ENCODE measurements at regions not wholly inside any gene's neighbourhood (a gene's known extent, or its start where the extent isn't known, plus 50 kb on each side); places are given as distances from the start of the nearest gene placed in this dataset.
"Not testable (repeated sequence)": the region's sequence is repeated elsewhere in the genome, so short reads cannot be mapped to it uniquely, and the experiment has no call there.

DNA sequence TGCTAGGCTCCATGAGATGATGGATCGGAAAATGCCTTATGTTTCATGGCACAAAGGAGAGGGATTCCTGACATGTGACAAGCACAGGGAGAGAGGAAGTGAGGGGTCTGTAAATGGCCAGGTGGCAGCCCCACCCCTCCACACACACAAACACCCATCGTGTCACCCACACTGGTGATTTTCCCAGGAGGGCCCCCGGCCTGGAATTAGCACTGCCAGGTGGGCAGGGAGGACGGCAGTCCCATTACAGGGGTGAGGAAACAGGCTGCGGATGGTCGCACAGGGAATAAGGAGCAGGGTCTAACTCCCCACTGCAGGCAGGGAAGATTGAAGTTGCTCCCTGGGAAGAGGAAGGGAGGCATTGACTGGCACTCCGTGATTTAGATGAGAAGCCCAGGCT is 395.3 kb upstream of the ZNF337 start:
- not testable (repeated sequence) for DNase-seq

DNA sequence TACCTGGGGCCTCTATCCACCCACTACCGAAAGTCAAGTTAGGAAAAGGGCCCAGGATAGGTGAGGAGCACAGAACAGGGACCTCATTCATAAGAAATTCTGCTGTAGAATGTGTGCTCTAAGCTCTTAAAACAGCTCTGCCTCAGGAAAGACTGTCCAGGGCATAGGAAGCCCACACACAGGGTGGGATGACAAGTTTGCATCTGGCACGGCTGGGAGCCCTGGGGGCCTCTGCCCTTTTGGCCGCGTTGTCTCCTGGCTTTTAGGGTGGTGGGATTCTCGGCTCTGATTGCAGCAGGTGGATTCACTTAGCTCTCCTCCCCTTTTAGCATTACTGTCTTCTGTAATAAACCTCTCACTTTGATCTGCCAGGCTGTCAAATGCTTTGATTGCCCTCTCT is 389.5 kb upstream of the ZNF337 start:
- not testable (repeated sequence) for DNase-seq

DNA sequence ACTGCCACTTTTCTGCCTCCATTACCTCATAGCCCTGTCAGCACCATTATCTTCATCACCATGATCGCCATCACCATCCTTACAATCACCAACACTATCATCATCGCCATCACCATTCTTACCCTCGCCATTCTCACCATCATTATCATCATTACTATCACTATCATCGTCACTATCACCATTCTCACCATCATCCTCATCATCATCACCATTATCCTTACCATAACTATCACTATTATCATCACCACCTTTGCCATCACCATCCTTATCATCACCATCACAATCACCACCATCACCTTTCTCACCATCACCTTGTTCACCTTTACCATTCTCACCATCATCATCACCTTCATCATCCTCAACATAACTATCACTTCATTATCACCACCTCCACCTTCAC is 377.3 kb upstream of the ZNF337 start:
- DNase-seq = not testable (repeated sequence)

DNA sequence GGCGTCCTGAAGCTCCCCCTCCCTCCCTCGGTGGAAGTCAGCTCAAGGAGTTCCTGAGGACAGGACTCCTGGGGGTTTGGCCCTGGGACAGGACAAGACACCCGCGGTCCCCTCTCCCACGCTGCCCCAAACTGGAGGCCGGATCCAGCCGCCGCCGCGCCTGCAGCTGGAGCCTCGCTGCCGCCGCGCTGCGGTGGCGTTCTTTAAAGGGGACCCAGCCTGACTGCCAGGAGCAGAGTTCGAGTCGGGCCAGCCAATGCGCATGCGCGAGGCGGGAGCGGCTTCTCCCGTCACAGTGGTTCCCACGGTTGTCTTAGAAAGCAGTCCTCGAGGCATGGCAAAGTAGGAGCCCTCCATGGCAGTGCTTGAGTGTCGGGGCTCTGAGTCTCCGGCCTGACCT is 362.7 kb upstream of the ZNF337 start:
- DNase-seq = not testable (repeated sequence)

DNA sequence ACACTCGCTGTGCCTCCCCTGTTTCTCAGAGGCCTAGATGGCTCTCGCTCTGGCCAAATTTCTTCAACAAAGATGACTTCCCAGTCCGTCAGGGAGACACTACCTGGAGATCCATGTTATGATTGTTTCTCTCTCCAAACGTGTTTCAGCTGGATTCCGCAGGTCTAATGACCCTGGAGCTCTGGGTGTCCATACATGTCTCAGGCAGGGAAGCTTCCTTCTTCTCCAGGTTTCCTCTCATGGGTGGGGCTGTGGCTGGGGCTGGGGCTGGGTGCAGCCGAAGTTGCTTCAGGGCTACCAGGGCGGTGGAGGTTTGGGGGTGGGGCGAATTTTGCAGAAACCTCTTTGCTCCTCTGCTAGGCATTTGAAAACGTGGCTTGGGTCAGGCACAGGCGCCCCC is 361.8 kb upstream of the ZNF337 start:
- not testable (repeated sequence) for DNase-seq

DNA sequence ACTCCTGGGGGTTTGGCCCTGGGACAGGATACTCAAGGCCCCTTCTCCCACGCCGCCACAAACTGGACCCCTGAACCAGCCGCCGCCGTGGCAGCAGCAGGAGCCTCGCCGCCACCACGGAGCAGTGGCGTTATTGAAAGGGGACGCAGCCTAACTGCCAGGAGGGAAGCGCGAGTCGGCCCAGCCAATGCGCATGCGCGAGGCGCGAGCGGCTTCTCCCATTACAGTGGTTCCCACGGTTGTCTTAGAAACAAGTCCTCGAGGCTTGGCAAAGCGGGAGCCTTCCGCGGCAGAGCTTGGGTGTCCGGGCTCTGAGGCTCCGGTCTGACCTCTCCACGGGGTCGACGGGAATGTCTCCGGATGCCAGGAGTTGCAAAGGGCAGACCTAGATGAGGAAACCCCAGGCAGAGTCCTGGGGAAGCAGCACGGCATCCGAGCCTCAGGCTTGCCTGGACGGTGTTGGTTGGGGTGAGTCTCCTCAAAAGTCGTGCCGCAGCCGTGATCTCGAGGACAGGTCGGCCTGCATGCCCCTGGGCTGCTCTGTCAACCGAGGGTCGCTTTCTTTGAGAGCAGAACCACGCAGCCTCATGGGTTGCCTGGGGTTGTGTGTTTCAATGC is 360.6 kb upstream of the ZNF337 start:
- not testable (repeated sequence) for DNase-seq

DNA sequence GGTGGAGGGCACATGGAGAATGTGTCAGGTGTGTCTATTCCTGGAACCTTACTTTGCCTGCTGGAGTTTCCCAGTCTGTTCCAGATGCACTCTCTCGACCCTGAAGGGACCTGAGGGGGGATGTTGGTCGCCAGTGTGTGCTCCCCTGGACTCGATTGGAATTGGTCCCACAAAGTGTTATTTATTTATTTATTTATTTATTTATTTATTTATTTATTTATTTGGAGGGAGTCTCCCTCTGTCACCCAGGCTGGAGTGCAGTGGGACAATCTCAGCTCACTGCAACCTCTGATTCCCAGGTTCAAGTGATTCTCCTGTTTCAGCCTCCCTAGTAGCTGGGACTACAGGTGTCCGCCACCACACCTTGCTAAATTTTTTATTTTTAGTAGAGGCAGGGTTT is 329.1 kb upstream of the ZNF337 start:
- not testable (repeated sequence) for DNase-seq

DNA sequence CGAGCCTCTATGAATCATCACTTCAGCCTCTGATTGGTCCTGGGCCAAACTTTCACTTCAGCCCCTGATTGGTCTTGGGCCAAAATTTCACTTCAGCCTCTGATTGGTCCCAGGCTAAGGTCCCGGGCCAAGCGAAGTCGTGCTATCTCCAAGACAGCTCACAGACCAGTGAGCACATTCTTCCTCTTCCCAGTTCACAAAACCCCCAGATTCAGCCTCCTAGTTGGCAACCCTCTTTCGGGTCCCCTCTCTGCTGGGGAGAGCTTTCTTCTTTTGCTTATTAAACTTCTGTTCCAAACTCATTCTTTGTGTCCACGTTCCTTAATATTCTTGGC is 314.3 kb upstream of the ZNF337 start:
- not testable (repeated sequence) for DNase-seq

DNA sequence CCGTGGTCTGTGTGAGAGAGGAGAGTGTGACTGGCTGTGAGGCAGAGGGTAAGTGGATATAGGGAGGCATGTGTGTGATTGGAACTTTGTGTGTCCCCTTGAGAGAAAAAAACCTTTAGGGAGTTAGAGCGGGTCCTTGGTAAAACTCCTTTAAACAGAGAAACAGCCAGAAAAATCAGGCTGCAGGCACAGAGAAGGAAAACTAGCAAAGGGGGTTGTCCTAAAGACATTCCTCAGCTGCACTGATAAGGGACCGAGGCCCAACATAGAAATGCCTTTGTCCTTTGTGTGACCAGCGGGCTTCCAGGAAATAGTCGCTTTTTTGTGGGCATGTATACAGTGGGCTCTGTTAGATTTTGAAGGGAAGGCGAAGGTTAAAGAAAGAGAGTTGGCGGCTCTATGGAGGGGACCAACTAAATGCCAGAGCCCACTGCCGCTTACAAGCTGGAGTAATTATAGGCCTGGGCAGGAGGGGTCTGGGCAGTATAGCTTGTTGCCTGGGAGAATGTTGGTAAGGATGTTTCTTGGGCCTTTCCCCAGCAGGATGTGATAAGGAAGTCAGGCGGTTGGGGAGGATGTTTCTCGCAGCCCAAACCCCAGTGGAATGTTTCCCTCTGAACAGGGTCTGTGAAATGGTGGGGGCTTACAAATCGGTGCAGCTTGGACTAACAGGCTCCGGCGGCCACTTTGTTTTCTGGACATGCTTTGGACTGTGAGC is 313.7 kb upstream of the ZNF337 start:
- not testable (repeated sequence) for DNase-seq

DNA sequence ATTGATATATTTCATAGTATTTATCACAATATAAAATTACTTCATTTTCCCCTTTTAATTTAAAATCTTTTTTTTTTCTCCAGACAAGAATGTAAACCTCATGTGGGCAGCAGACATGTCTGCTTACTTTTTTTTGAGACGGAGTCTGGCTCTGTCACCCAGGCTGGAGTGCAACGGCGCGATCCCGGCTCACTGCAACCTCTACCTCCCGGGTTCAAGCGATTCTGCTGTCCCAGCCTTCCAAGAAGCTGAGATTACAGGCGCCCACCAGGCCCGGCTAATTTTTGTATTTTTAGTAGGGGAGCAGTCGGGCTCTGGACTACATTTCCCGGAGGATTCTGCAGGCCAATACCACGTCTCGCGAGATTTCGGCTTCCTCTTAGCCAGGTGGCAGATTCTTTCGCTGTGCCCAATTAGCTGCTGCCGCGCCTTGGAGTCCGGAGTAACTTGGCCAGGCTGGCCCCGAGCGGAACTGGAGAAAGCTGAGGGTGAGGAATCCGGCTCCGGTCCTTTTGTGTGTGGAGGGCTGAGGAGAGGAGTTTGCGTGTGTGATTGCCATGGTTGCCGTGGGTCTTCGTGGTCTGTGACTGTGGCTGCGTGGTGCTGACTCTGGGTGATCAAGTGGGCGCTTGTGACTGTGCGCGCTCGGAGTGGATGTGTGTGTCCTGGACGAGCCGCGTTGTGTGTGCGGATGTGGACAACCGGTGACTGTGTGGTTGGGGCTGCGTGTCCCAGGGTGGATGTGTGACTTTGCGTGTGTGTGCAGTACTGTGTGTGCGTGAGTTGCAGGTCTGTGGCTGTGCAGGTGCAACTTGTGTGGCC is 313.0 kb upstream of the ZNF337 start:
- not testable (repeated sequence) for DNase-seq

DNA sequence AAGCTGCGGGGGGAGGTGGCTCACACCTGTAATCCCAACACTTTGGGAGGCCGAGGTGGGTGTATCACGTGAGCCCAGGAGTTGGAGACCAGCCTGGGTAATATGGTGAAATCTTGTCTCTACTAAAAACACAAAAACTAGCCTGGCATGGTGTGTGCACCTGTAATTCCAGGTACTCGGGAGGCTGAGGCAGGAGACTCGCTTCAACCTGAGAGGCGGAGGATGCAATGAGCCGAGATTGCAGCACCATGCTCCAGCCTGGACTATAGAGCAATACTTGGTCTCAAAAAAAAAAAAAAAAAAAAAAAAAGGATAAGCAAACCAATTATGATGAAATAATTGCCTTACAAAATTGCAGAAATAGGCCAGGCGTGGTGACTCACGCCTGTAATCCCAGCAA is 311.4 kb upstream of the ZNF337 start:
- not testable (repeated sequence) for DNase-seq

DNA sequence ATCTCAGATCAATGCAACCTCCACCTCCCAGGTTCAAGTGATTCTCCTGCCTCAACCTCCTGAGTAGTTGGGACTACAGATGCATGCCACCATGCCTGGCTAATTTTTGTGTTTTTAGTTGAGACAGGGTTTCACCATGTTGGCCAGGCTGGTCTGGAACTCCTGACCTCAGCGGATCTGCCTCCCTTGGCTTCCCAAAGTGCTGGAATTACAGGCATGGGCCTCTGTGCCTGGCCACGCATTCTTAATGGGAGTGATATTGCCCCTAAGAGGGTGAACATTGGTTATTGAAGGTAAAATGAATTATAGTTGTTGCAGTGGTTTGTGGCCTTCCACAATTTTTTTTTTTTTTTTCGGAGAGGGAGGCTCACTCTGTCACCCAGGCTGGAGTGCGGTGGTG is 309.5 kb upstream of the ZNF337 start:
- not testable (repeated sequence) for DNase-seq

DNA sequence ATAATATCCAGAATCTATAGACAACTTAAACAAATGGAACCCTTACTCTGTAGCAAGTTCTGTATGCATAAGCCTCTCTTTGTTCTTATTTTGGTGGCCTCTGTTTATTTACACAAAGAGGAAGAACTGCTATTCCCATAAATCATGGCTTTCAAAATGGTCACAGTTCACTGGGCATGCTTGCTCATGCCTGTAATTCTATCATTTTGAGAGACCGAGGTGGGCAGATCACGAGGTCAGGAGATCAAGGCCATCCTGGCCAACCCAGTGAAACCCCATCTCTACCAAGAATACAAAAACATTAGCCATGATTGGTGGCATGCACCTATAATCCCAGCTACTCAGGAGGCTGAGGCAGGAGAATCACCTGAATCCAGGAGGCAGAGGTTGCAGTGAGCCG is 307.3 kb upstream of the ZNF337 start:
- not testable (repeated sequence) for DNase-seq

DNA sequence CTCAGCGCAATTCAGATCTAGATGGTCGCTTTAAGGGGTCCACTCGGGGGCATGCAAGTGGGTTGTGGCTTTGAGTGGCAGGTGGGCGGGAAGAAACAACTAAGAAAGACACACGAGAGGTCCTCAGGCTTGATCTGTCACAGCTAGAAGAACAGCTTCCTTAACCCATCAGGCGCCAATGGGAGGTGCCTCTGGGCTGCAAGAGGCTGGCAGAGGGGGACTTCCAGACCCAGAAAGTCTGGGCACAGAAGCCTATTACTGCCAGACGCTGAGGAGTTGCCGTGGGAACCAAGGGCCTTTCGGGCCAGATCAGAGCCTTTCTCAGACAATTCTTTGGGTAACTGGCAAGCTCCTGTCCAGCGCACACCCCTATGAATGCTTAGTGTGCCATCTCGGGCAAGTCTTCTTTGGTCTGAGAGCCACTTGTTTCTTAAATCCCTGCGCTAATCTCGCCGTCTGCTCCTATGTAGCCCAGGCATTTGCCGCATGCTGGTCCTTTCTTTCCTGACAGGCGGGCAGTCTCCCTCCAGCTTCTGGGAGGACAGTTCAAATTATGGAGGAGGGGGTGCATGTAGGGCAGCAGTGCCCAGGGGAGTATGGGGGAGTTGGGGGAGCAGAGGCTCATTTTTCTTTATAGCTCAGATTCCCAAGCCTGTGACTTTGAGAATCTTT is 300.9 kb upstream of the ZNF337 start:
- DNase-seq = not testable (repeated sequence)

DNA sequence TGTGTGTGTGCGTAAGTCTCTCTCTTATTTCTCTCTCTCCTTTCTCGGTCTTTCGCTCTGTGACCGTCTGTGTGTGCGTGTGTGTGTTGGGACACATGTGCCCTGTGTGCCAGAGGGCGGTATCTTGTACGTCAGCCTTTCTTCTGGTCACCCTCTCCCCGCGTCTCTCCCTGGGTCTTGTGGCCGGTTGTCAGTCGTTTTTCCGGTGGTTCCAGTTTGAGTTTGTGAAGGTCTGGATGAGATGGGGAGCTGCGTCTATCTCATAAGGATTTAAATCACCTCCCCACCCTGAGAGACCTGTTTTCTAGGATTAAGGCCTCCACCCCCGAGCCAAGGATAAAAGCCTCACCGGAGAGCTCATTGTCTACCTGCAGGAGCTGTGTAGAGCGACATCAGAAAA is 295.5 kb upstream of the ZNF337 start:
- DNase-seq = no peak

DNA sequence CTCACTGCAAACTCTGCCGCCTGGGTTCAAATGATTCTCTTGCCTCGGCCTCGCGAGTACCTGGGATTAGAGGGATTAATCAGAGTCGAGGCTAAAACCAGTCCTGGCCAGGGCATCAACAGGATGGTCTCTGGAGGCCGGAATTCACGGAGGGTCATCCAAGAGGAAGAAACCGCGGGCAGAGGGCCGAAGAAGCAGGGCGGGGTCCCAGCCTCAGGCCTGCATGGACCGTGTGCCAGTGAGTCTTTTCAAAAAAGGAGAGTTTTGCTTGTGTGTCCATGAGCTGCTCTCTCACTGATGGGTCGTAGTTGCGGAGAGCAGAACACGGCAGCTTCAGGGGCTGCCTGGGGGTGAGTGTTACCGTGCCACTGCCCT is 295.1 kb upstream of the ZNF337 start:
- no peak for DNase-seq

DNA sequence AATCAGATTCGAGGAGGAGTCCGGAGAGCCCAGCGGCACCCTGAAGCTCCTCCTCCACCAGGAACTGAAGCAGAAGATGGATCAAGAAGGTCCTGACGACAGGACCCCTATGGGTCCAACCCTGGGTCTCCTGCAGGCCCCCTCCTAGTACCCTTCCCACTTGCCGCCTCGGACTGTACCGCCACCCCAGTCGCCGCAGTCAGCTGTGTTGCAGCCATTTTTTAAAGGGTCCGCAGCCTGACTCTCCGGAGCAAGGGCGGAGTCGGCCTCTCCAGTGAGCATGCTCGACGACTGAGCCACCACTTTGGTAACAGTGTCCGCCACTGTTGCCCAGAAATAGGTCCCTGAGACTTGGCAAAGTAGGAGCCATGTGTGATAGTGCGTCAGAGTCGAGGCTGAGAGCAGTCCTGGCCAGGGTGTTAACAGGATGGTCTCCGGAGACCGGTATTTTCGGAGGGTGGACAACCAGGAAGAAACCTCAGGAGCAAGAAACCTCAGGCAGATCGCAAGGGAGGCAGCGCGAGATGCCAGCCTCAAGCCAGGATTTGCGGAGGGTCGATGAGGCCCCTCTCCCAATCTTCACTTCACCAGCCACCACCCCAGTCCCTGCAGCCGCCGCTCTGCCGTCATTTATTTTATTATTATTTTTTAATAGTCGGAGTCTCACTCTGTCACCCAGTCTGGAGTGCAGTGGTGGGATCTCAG is 294.6 kb upstream of the ZNF337 start:
- DNase-seq = no peak

DNA sequence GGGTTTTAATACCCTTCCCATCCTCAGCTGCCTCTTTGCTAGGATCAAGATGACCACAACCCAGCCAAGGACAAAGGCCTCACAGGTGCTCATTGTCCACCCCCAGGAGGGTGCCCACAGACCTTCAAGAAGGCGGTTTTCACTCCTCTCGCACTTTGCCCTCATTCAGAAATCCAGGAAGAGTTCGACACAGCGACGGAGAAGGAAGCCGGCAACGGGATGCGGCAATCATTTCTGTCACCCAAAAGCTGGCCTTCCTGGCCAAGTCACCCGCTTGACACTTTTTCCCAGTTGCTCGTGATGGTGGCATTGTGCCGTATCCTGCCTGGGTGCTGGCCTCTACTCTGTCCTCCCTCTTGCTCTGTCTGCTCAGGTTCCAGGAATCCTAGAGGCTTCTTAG is 293.0 kb upstream of the ZNF337 start:
- DNase-seq = not testable (repeated sequence)

DNA sequence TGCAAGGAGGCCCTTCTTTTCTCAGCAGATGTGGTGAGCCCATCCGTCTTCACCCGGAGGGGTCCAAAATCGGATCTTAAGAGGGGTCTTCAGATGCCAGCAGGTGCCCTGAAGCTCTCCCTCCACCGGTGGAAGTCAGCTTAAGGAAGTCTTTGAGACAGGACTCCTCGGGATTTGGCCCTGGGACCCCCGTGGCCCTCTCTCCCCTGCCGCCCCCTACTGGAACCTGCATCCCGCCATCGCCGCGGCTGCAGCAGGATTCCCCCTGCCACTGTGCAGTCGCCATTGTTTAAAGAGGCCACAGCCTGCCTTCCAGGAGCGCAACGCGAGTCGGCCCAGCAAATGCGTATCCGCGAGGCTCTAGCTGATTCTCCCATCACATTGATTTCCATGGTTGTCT is 292.5 kb upstream of the ZNF337 start:
- no peak for DNase-seq

DNA sequence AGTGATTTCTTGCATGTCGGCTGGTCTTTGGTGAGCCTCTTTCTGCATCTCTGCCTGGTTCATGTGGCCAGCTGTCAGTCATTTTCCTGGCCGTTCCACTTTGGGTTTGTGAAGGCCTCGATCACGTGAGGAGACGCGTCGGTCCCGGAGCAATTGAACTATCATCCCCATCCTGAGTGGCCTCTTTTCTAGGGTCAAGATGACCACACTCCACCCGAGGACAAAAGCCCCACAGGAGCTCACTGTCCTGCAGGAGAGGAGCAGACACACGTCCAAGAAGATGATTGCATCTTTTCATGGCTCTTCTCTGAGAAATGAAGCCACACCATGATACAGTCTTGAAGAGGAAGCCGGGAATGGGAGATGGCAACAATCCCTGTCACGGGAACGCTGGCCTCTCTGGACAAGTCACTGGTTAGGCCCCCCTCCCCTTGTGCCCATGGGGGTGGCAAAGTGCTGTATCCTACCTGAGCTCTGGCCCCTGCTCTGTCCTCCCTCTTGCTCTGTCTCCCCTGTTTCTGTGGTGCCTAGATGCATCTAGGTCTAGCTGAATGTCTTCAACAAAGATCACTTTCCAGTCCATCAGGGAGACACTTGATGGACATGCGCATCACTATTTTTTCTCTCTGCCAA is 291.4 kb upstream of the ZNF337 start:
- DNase-seq = not testable (repeated sequence)

DNA sequence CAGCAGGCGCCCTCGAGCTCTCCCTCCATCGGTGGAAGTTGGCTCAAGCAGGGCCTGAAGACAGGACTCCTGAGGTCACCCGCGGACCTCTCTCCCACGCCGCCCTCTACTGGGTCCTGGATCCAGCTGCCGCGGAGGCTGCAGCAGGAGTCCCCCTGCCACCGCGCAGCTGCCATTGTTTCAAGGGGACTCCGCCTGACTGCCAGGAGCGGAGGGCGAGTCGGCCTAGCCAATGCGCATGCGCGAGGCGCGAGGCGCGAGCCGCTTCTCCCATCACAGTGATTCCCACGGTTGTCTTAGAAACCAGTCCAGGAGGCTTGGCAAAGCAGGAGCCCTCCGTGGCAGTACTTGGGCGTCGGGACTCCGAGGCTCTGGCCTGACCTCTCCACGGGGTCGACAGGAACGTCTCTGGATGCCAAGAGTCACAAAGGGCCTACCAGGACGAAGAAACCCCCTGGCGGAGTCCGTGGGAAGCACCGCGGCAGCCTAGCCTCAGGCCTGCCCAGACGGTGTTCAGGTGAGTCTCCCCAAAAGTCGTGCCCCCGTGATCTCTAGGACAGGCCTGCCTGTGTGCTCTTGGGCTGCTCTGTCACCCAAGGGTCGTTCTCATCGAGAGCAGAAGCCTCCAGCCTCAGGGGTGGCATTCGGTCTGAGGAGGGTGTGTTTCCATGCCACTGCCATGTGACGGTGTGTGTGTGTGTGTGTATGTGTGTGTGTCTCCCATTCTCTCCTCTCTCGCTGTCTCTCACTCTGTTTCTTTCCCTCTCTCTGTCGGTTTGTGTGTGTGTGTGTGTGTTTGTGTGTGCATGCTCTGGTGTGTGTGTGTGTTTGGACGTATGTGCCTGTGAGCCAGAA is 290.6 kb upstream of the ZNF337 start:
- DNase-seq = peak; percentile 33
